Germinal center (tissue), 1 donor: ENCODE measurements at regions not wholly inside any gene's neighbourhood (a gene's known extent, or its start where the extent isn't known, plus 50 kb on each side); places are given as distances from the start of the nearest gene placed in this dataset.
"Not testable (repeated sequence)": the region's sequence is repeated elsewhere in the genome, so short reads cannot be mapped to it uniquely, and the experiment has no call there.

ENCODE experiments used
- DNase-seq: peaks from one replicate; pipeline ENCODE4 v3.0.0; 2012; ENCODE audit warnings: mixed read lengths, low spot score

DNA sequence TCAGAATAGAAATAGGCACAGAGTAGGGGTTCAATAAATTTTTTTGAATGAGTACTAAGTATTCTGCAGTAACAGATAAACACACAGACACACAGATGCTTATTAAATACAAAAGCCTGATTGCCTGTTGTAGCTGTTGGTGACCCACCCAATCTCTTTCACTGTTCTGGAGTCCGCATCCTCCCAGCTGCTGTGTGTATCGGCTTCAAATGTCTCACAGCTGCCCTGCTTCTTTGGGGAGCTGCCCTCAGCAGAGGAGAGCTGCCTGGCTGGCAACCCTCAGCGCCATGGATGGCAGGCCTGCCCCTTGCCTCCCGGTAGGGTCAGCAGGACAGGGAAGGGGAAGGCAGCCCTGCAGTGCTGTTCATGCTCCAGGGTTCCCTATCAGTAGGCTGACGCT lies 50.5 kb upstream of the PRNP start:
- no peak for DNase-seq

DNA sequence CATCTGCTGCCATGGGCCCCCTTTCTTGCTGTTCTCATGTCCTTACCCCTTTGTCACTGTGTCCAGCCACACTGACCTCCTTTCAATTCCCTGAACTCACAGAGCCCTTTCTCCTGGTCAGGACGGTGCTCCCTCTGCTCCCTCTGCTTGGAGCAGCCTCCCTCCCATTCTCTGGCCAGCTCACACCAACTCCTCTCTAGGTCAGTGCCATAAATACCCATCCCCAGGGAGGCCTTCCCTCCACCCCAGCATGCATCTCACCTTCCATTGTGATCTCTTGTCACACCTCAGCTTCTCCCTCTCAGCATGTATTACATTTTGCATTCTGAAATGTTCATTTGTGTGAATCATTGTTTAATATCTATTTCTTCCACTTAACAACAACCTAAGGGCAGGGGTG lies 50.9 kb upstream of the PRNP start:
- DNase-seq = no peak

DNA sequence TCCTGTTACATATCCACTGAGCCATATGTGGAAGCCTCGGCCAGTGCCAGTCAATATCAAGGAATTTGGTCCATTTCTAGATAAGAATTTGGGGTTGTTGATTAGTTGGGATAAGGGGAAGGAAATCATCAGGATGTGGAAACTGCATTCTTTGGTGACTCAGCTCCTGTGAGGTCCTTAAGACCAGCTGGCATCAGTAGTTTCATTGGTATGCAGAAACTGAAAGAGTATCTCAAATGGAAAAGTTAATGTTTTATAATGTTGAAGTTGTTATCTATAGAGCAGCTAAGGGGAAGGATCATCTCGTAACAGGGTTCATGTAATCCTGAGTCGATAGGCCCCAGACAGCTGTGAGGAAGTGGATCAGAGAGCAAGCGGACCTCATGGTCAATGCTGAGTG lies 52.5 kb upstream of the PRNP start:
- DNase-seq = no peak

DNA sequence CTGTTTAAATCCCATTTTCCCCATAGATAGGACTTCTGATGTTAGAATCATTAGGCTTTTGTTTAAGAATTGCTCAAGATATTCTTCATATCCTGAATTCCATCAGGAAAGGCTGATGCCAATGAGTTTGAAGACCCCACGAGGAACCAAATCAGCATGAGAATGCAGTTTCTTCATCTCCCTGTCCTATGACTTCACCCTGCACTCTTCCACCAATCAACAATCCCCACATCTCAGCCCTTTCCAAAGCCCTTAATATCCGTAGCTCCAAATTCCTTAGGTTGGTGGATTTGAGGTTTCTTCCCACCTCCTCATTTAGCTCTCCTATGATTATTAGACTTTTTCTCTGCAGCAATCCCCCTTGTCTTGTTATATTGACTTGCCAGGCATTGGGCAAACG lies 52.9 kb upstream of the PRNP start:
- no peak for DNase-seq

DNA sequence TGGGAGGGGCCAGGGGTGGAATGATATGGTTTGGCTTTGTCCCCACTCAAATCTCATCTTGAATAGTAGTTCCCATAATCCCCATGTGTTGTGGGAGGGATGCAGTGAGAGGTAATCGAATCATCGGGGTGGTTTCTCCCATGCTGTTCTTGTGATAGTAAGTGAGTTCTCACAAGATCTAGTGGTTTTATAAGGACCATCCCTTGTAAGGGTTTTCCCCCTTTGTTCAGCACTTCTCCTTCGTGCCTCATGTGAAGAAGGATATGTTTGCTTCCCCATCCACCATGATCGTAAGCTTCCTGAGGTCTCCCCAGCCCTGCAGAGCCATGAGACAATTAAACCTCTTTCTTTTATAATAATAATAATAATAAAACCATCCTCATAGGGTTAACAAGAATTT lies 53.4 kb upstream of the PRNP start:
- no peak for DNase-seq

DNA sequence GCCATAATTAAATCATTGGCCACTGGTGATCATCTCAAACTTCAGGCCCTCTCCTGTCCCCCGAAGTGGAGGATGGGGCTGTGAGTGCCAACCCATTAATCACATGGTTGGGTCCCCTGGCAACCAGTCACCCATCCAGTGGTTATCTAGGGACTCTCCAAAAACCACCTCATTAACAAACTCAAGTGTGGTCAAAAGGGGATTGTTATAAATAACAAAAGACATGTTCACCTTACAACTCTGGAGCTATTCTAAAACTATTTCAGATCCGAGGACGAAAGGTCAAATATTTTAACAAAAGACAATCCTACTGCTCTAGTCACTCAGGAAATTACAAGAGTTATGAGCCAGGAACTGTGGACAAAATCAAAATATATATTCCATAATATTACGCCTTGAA lies 60.0 kb upstream of the PRNP start:
- DNase-seq = no peak

DNA sequence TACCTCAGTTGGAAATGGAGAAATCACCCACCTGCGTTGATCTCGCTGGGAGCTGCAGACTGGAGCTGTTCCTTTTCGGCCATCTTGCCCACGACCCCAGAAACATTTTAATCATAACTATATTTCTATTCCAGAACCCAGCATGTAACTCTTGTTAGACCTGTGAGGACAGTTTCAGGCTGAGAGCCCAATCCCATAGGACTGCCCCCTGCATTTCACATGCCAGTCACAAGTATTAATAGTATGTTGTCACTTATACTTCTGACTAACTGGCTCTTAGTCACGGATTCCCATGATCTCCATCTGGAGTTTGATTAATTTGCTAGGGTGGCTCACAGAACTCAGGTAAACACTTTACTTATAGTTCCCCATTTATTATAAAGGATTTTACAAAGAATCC lies 60.6 kb upstream of the PRNP start:
- no peak for DNase-seq

DNA sequence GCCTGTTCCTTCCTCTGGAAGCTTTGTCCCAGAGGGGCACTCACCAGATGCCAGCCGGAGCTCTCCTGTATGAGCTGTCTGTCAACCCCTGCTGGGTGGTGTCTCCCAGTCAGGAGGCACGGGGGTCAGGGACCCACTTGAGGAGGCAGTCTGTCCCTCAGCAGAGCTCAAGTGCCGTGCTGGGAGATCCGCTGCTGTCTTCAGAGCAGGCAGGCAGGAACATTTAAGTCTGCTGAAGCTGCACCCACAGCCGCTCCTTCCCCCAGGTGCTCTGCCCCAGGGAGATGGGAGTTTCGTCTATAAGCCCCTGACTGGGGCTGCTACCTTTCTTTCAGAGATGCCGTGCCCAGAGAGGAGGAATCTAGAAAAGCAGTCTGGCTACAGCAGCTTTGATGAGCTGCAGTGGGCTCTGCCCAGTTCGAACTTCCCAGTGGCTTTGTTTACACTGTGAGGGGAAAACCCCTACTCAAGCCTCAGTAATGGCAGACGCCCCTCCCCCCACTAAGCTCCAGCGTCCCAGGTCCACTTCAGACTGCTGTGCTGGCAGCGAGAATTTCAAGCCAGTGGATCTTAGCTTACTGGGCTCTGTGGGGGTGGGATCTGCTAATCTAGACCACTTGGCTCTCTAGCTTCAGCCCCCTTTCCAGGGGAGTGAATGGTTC lies 61.5 kb upstream of the PRNP start:
- DNase-seq = not testable (repeated sequence)

DNA sequence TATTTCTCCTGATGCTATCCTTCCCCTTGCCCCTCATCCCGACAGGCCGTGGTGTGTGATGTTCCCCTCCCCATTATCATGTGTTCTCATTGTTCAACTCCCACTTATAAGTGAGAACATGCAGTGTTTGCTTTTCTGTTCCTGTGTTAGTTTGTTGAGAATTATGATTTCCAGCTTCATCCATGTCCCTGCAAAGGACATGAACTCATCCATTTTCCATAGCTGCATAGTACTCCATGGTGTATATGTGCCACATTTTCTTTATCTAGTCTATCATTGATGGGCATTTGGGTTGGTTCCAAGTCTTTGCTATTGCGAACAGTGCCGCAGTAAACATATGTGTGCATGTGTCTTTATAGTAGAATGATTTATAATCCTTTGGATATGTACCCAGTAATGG lies 67.1 kb upstream of the PRNP start:
- DNase-seq = not testable (repeated sequence)

DNA sequence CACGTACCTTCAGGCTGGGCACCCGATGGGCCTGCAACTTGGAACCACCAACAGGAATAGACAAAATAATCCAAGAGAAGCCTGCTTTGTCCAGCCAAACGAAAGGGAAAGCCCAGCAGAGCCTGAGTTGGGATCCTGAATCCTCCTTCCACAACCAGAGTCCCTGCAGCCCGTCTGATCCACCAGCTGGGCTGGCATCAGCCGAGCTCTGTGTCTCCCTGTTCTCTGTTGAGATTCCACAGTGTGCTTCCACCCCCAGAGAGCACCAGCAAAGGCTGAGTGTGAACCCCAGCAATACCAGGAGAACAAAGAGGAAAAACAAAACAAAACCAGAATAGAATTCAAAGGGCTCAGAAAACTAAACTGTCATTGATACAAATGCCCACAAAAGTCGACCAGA lies 68.8 kb upstream of the PRNP start:
- DNase-seq = no peak

DNA sequence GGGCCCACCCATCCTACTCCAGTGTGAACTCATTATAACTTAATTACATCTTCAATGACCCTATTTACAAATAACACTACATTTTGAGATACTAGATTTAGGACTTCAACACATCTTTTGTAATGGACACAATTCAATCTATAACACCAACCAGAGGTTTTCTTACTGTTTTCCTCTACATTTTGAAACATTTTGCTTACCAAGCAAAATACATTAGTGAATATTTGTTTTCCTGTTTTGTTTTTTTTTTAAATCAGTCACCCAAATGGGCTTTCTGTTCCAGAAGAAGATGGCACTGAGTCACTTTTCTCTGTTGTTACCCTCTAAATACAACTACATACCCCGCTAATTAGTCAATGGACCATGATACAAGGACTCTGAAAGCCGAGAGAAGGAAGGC lies 69.2 kb upstream of the PRNP start:
- DNase-seq = no peak

DNA sequence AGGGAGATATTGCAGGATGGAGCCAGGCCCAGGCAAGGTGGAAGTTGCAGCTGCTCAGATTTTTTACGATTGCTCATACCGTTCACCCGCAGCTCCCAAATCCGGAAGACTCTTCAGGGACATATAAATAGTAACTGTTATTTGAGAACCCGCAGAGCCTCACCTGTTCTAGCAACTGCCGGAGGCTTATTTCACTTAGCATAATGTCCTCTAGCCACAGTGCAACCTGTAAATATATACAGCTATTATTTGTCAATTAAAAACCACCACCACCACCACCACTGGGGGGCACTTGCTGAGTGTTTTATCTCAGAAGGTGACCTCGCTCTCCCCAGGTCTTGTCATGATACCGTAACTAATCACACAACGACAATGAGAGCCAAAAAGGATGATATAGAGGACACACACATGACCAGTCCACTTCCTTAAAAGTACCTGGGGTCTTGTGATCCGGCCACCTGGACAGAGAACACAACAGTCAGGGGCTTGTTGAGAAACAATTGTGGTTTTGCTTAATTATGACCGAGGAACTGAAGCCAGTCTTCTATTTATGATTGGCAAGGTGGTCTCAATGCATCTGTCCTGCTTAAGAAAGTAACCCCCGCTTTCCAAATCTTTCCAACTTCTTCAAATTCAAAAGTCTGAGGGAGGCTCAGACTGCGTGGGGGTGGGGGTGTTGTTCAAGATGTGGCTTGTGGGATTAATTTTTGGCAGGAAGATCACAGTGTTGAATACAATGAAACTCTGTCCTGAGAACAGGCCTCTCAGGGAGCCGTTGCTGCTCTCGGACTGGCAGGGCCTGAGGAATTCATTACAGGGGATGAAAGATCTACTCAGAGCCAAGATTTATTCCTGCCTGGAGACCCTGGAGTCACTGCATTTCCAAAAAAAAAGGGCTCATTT lies 72.3 kb upstream of the PRNP start:
- peak; percentile 67 for DNase-seq

DNA sequence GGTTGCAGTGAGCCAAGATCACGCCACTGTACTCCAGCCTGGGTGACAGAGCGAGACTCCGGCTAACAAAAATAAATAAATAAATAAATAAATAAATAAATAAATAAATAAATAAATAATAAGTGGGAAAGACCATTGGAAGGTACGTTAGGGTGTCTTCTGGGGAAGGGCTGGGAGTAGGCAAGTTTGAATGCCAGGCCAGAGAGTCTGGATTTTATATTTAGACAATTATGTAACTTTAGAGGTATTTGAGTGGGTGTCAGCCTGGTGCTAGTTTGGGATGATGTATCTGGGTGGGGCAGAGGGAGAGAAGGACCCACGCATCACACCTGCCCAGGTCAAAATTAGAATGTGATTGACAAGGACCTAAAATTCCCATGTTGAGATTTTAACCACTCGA lies 73.1 kb upstream of the PRNP start:
- DNase-seq = no peak

DNA sequence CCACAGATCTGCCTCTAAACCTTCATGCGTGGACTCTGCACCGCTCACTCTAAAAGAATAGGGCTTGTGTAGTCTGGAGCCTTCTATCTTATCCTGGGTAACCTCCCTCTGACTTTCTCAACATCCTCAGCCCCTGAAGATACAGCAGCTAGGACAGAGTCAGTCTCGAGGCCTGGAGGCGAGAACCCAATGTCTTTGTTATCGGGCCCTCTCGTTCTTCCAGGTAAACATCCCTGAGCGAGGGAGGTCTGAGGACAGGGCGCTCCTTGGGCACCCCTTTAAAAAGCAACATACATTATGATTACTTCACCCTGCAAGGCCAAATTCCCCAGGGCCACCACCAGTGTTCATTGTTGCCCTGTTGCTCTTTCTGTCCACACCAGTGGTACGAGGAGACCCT lies 75.4 kb upstream of the PRNP start:
- DNase-seq = no peak

DNA sequence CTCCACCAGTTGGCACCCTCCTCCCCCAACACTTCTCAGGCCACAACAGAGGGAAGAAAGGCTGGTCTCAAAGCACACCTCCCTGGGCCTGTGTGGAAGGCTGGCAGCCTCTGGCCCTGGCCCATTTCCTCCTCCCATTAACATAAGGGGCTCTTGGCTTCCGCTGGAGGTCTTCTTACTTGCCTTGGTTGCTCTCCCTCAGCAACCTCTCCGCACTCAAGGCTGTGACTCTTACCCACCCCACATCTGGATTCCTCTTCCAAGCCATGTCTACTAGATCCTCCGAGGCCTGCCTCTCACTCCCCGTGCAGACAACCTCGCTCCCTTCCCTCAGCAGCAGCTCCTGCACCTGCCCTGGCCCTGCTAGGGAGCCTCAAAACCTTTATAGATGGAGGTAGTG lies 76.7 kb upstream of the PRNP start:
- DNase-seq = no peak

DNA sequence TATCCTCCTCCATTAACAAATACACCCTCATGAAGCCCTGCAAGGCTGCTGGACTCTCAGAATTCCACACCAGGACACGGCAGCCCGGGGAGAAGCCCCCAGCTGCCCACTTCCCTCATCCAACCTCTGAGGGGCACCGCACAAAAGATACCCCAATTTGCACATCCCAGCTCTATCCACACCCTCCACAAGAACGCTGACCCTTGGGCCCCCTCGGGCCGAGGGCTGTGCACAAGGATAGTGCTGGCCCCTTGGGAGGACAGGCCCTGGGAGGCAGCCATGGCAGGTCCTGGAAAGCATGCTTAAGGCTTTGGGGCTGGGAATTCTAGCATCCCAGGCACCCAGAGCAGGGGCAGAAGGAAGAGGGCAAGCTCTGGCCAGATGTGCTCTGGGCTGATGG lies 77.4 kb upstream of the PRNP start:
- no peak for DNase-seq

DNA sequence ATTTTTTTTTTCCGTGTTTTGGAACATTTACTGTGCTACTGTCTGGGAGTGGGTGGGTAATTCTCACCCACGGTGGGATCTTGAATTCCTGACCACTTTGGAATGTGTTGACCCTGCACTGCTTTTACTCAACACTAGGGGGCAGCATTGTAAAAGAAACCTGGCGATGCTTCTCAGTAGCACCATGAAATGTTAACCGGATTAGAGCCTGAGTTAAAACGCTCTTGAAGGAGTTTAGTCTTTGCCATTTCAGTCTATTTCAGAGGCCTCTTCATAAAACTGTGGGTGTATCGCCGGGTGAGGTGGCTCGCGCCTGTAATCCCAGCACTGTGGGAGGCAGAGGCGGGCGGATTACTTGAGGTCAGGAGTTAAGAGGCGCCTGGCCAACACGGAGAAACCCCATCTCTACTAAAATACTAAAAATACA lies 79.0 kb upstream of the PRNP start:
- DNase-seq = peak; percentile 72

DNA sequence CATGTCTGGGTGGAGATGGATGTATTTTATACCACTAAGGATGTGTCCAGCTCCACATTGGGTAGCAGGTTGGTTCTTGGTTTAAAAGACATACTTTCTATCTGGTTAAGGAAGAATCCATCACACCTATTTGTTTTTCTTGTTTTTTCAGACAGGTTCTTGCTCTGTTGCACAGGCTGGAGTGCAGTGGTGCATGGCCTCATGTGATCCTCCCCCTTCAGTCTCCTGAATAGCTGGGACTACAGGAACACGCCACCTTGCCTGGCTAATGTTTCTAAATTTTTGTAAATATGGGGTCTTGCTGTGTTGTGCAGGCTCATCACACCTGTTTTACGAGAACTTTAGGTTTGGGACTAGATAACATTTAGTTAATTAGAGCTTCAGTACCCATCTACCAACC lies 80.2 kb upstream of the PRNP start:
- no peak for DNase-seq

DNA sequence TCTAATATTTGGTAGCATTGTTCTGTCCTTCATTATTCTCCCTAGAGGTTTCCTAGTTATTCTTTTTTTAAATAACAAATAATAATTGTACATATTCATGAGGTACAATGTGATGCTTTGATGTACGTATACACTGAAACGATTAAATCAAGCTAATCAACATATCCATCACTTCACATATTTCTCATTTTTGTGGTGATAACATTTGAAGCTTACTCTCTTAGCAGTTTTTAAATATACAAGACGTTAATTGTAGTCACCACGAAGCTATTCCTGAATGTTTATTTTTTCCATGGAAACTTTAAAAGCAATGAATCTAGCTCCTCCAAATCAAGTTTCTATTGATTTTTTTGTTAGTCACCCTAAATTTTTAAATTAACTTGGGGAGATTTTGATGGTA lies 81.1 kb upstream of the PRNP start:
- DNase-seq = no peak

DNA sequence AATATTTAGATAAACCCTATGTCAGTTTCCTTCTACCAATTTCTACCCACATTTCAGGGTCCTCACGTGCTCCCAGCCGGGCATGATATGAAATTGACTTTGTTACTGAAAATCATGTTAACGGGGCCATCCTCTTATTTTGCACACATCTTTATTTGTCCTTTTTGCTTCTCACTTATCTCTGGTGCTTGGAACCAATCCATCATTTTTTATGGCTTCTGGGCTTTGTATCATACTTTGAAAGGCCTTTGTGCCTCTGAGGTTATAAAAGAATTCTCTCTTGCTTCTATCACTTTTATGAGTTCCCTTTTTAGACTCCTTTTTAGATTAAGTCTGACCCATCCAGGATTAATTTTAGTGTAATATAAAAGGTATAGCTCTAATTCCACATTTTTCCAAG lies 81.7 kb upstream of the PRNP start:
- no peak for DNase-seq

DNA sequence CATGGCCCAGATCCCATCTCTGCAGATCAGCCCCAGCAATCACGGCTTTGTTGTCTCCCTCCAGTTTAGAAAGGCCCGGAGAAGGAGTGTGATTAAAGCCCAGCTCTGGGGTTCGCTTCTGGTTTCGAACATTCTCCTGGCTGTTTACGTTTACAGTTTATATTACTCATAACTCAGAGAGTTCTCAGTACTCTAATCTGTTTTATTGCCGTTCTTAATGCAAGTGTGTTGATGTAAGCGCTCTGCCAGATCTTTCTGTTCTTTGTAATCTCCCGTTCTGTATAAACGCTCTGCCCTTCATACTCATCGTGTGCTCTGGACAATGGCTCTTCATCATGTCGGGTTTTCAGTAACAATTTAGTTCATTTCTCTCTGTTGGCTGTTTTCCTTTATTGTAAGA lies 82.5 kb upstream of the PRNP start:
- no peak for DNase-seq

DNA sequence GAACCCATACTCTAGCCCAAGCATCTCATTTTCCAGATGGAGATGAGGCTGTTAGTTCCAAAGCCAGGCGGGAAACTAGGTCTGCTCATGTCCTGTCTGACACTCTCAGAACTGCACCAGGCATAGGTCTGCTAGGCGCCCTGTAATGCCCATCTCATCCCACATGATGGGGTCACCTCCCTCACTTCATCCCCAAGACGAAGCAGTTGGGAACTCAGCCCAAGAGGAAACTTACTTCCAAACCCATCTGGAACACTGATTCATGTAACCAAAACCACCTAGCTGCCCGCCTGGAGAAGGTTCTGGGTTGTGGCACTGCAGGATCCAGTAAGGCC lies 84.0 kb upstream of the PRNP start:
- no peak for DNase-seq

DNA sequence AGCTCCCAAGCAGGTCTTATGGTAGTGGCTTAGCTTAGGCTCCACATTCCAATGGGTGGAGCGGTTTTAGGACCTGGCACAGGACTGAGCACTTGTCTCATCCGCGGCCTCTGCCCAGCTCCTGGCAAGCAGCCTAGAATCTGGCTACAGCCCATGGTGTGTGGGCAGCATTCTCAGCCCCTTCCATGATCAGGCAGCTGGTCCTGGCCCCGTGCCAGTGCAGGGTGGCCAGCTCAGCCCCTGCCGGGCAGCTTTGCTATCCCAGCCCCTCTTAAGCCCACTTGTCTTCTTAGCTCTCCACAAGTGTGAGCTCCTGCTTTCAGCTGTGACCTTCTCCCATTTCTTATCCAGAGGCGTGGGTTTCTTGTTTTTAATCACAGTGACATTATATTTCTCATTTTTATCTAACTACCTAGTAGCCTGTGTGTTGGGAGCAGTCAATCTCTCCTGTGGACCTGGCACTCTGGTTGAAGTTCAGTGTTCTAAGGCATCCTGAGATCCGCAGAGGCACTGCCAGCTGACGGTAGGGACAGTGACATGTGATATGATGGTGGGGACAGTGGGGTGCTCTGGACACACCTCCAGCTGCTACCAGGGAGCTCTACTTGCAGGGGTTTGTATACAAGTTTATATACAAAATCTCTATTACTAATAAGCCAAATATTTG lies 84.5 kb upstream of the PRNP start:
- DNase-seq = no peak
